Effector memory CD8-positive, alpha-beta T cell (primary cell): ENCODE measurements at regions not wholly inside any gene's neighbourhood (a gene's known extent, or its start where the extent isn't known, plus 50 kb on each side); places are given as distances from the start of the nearest gene placed in this dataset.
"Not testable (repeated sequence)": the region's sequence is repeated elsewhere in the genome, so short reads cannot be mapped to it uniquely, and the experiment has no call there.

Experiments
- ATAC-seq: fragments of 150-1000 bp; cut with Tn5 transposase; replicated peaks from 2 replicates; pipeline ENCODE4 v1.10.0; 2021; ENCODE audit warnings: mild to moderate bottlenecking, moderate library complexity
- DNase-seq, 3 experiments: peaks; one replicate each; pipeline ENCODE4 v3.0.0; 2021
- H3K27ac Mint-ChIP-seq, 2 donors: one replicate each; pipeline ENCODE4 v1.8.0; 2022; ENCODE audit warnings: mild to moderate bottlenecking in 2 of 2, mixed read lengths in 2 of 2, moderate library complexity in 2 of 2
- H3K27me3 Mint-ChIP-seq, 2 donors: one replicate each; pipeline ENCODE4 v1.8.0; 2022; ENCODE audit warnings: mixed read lengths in 2 of 2
- H3K36me3 Mint-ChIP-seq: one replicate; pipeline ENCODE4 v1.8.0; 2022; ENCODE audit warnings: mild to moderate bottlenecking, moderate library complexity, mixed read lengths; ENCODE audit not compliant: insufficient read depth
- H3K4me1 Mint-ChIP-seq, 2 donors: one replicate each; pipeline ENCODE4 v1.8.0; 2022; ENCODE audit warnings: low read depth in 2 of 2, mixed read lengths in 2 of 2
- H3K4me3 Mint-ChIP-seq, 2 donors: one replicate each; pipeline ENCODE4 v1.8.0; 2022; ENCODE audit warnings: mild to moderate bottlenecking in 2 of 2, mixed read lengths in 2 of 2, moderate library complexity in 2 of 2
- H3K9me3 Mint-ChIP-seq, 2 donors: one replicate each; pipeline ENCODE4 v1.8.0; 2022; ENCODE audit warnings: mixed read lengths in 2 of 2

DNA sequence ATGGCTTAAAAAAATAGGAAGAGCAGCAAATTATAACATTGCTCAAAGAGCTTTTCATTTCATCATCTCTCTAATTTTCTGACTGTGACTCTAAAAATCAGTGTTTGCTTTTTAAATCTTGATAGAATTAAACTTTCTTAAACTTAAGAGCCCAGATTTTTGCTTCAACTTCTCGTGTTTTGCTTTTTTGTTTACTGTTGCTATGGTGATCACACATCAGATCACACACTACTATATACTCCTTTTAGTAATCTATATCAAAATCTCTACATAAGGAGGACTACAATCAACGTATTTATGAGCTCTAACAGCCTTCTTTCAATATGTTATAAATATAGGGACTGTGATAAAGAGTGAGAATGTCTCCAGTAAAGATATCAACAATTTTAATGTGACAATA lies 537.3 kb downstream of the KCNT2 start:
- Mint-ChIP-seq H3K27ac (no peak overlapping the region), H3K9me3 (peaks cover 4 to 7% of the 10 kb centered on the region in 2 donors)

DNA sequence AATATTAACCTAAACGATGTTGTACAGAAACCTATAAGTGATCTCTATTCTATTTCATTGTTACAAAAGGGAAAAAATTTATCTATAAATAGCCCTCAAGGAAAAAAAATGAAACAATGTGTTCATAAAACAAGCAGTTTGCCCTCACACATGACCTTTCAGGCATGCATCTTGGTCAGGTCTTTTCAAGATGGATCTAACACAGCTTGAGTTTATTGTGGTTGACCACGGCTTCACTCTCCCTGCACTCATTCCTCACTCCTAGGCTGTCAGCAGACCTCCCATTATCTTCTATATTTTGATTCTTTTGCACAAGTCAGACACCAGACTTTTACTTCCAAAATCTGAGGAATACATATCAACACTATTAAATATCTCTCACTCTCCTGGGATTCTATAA lies 544.3 kb downstream of the KCNT2 start:
- no peaks in the 10 kb centered on the region for H3K27me3 Mint-ChIP-seq
- H3K9me3 Mint-ChIP-seq = peaks cover 12 to 15% of the 10 kb centered on the region in 2 donors
- H3K36me3 Mint-ChIP-seq = no peaks in the 10 kb centered on the region
- no peak for ATAC-seq
- no peak overlapping the region for H3K4me3 Mint-ChIP-seq
- no peak overlapping the region for H3K27ac Mint-ChIP-seq
- H3K4me1 Mint-ChIP-seq = no peaks in the 10 kb centered on the region
- no peak for DNase-seq

More for the DNA sequence above, 537.3 kb downstream of the KCNT2 start:
- H3K27me3 Mint-ChIP-seq = no peaks in the 10 kb centered on the region
- no peak overlapping the region for H3K4me3 Mint-ChIP-seq
- no peaks in the 10 kb centered on the region for H3K36me3 Mint-ChIP-seq
- no peak for DNase-seq
- no peaks in the 10 kb centered on the region for H3K4me1 Mint-ChIP-seq
- no peak for ATAC-seq

DNA sequence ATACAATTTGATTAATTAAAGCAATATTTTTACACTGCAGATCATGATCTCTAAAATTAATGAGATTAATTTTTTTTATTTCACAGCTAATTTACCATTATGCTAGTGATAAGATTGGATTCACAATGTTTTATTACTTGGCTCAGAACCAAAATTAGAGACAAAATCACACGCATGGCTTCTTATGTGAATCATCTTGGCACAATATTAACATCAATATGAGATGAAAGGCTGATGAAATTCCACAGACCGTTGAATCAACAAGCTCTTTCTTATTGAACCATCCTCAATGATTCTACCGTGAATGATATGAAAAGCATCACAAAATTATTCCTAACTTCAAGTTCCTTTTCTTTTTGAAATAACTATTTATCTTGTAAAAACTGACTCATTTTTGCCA lies 544.9 kb downstream of the KCNT2 start:
- Mint-ChIP-seq H3K27ac (no peak overlapping the region), H3K4me1 (no peaks in the 10 kb centered on the region), H3K4me3 (no peak overlapping the region), H3K27me3 (no peaks in the 10 kb centered on the region), H3K9me3 (peaks cover 12 to 15% of the 10 kb centered on the region in 2 donors), H3K36me3 (no peaks in the 10 kb centered on the region)
- no peak for DNase-seq
- ATAC-seq = no peak

DNA sequence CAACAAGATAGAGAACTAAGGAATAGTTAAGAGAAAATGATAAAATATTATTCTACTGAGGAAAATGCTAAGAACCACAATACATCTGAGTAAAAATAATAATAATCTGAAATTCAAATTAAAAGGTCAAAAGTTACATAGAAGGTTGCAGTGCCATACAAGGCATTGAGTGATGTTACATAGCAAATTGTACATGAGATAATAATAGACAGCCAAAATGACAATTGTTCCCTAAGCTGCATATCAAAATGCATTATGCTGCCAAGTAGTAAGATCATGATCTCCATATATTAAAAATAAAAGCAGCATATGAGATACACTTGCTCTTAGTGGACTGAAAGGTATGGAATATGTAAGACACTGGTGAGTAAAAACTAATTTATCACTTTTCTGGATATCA lies 547.7 kb downstream of the KCNT2 start:
- no peak overlapping the region for H3K27ac Mint-ChIP-seq
- H3K4me3 Mint-ChIP-seq = no peak overlapping the region
- H3K9me3 Mint-ChIP-seq = peaks cover 8 to 18% of the 10 kb centered on the region in 2 donors
- no peak for ATAC-seq
- DNase-seq = no peak
- no peaks in the 10 kb centered on the region for H3K27me3 Mint-ChIP-seq
- no peaks in the 10 kb centered on the region for H3K4me1 Mint-ChIP-seq
- H3K36me3 Mint-ChIP-seq = no peaks in the 10 kb centered on the region

DNA sequence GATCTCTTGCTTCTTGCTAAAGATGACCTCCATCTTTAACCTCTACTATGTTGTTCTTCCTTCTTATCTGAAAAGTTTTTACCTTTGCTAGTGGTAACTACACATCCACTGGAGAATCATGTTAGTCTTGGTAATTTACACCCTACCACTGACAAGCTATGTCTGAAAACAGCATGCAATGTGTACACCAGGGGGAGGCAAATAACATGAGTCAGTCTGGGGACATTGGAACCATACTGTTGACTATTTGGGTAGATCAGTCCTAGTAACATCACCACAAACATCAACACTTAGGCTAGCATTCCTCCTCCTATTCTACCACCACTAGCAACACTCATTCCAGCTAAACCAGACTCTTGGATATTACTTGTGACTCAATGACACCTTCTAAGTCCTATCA lies 549.0 kb downstream of the KCNT2 start:
- H3K27ac Mint-ChIP-seq = no peak overlapping the region
- H3K4me3 Mint-ChIP-seq = no peak overlapping the region
- no peaks in the 10 kb centered on the region for H3K4me1 Mint-ChIP-seq
- ATAC-seq (no peak), DNase-seq (no peak)
- H3K36me3 Mint-ChIP-seq = no peaks in the 10 kb centered on the region
- H3K27me3 Mint-ChIP-seq = no peaks in the 10 kb centered on the region
- peaks cover 8 to 15% of the 10 kb centered on the region in 2 donors for H3K9me3 Mint-ChIP-seq

DNA sequence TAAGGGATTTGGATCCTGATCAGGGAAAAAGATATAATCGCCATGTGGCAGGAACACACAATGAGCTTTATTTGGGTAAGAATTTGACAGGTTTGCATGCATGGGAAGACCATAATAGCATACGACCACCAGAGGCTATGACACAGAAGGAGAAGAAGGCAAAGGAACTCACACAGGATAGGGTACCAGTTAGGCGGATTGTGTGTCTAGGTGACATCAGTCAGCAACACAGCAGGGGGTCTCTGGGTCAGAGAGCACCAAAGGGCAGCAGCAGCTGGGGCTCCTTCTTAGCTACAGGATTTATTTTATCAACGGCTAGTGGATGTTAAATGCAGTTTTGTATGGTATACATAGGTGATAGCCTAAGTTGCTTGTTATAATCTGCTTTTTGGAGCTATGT lies 551.3 kb downstream of the KCNT2 start:
- DNase-seq (no peak), ATAC-seq (no peak)
- H3K27ac Mint-ChIP-seq = no peak overlapping the region
- no peaks in the 10 kb centered on the region for H3K27me3 Mint-ChIP-seq
- H3K9me3 Mint-ChIP-seq = peaks cover 8 to 13% of the 10 kb centered on the region in 2 donors
- no peaks in the 10 kb centered on the region for H3K4me1 Mint-ChIP-seq
- no peak overlapping the region for H3K4me3 Mint-ChIP-seq
- H3K36me3 Mint-ChIP-seq = no peaks in the 10 kb centered on the region

DNA sequence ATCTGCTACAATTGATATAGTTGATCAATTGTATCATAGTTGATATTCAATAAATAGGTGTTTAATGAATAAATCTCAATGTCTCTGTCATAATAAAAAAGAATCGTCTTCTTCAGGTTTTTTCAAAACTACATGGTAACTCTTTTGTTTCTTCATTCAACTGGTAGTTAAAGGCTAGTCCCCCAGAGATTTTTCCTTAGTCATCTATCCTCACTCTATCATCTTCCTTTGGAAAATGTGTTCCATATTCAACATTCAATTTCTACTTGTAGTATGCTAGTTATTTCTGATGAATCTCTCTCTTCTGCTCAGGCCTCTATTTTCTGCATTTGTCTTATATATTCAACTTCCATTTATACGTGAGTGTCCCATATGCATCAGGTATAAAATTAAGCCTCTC lies 558.8 kb downstream of the KCNT2 start:
- Mint-ChIP-seq H3K4me3 (no peak overlapping the region), H3K36me3 (no peaks in the 10 kb centered on the region), H3K27ac (no peak overlapping the region), H3K27me3 (no peaks in the 10 kb centered on the region), H3K9me3 (peaks cover 0 to 2% of the 10 kb centered on the region in 2 donors), H3K4me1 (no peaks in the 10 kb centered on the region)
- no peak for DNase-seq
- no peak for ATAC-seq

DNA sequence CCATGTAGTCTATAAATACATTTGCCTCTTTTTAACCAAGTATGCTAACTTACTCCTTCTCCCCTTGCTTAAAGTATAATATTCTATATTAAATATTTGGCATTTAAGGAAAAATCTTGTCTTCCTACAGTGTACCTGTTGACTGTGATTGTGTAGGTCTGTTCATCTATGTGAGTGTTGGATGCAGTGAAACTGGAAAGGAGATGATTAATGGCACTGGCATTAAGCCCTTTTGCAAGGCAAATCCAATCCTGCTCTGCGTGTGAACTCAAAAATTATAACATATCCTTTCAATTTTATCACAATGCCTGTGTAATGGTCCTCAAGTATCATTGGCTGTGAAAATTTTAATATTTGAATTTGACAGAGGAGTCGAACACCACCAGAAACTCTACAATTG lies 565.0 kb downstream of the KCNT2 start:
- Mint-ChIP-seq H3K27me3 (no peaks in the 10 kb centered on the region), H3K27ac (no peak overlapping the region), H3K36me3 (no peaks in the 10 kb centered on the region), H3K9me3 (peaks cover 3 to 7% of the 10 kb centered on the region in 2 donors), H3K4me3 (no peak overlapping the region), H3K4me1 (no peaks in the 10 kb centered on the region)
- DNase-seq = no peak
- ATAC-seq = no peak

DNA sequence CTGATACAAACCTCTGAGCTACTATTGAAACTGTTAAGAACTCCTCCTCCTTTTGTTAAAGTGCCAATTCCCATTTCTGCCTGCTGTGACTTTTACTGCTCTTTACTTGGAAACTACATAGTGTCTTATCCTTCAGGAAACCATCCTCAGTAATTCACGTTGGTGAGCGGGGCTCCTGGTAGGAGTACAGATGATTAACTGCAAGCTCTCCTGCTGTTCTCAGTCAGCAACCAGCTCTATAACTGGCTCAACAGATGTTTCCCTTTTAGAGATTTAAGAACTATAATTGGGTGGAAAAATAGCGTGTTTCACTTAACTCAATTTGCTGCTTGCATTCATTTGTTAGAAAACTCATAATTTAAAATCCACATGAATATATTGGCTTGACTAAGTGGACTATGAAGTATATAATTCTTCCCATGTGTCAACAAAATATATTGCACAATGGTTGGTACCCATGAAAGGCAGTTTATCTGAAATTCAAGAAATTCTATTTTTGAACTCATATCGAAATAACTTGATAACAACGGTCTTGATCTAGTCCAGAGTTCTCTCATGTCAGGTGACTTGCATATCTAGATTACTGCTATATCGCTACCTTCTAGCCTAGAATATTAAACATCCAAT lies 574.0 kb downstream of the KCNT2 start:
- no peaks in the 10 kb centered on the region for H3K4me1 Mint-ChIP-seq
- H3K9me3 Mint-ChIP-seq = peaks cover 4 to 7% of the 10 kb centered on the region in 2 donors
- no peaks in the 10 kb centered on the region for H3K27me3 Mint-ChIP-seq
- DNase-seq (no peak), ATAC-seq (no peak)
- no peaks in the 10 kb centered on the region for H3K36me3 Mint-ChIP-seq
- no peak overlapping the region for H3K4me3 Mint-ChIP-seq
- no peak overlapping the region for H3K27ac Mint-ChIP-seq

DNA sequence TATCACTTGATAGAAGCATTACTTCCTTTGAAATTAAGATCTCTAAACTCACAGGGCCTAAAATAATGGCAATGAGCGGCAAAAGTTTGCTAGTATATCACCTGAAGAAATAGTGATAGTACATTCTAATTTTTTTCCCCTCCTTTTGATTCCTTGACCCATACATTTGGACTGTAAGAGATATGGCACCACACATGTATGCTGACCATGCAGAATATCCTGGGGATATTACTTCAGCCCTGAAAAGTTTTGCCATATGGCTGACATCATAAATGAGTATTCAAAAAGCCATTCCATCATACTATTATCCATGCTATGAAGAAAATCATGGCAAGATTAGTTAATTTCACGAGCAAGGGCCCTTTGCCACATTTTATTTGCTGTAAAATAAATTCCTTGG lies 576.9 kb downstream of the KCNT2 start:
- H3K27me3 Mint-ChIP-seq, DNase-seq, H3K27ac Mint-ChIP-seq, H3K4me1 Mint-ChIP-seq, H3K36me3 Mint-ChIP-seq, H3K9me3 Mint-ChIP-seq, H3K4me3 Mint-ChIP-seq, ATAC-seq: not testable (repeated sequence)

DNA sequence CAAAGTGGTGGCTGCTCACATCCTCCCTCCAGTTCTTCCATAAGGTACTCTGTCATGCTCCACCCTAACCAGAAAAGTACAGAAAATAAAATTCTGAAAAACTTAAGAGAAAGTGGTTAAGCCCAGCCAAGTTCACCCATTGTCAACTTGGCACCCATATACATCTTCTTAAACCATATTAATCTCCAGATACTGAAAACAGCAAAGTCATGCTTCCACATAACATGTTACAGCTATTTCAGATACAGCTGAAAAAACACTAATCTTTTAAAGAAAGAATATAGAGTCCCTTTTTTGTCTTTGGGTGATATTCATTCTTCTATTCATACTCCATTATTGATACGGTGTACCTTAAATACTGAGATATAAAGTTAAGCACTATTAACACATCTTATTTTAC lies 577.8 kb downstream of the KCNT2 start:
- DNase-seq (no peak), ATAC-seq (no peak)
- Mint-ChIP-seq H3K36me3 (no peaks in the 10 kb centered on the region), H3K4me3 (no peak overlapping the region), H3K9me3 (no peaks in the 10 kb centered on the region), H3K27ac (no peak overlapping the region), H3K27me3 (no peaks in the 10 kb centered on the region), H3K4me1 (no peaks in the 10 kb centered on the region)

DNA sequence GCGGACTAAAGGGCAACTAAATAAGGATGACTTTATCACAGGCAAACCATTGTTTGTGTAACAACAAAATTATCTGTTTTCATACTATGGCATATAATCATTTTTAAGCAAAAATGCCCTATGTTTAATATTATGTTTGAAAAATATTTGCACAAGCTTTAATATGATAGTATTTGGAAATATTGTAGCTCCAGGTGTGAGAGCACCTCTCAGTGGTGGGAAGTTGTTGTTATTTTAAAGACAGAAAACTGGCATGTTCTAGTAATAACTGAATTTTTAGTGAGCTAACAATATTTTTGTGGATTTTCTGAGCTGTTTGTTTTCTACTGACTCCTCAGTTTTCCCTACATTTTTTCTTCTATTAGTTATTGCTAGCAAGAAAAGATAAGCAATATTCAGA lies 578.8 kb downstream of the KCNT2 start:
- no peak overlapping the region for H3K27ac Mint-ChIP-seq
- no peaks in the 10 kb centered on the region for H3K9me3 Mint-ChIP-seq
- no peaks in the 10 kb centered on the region for H3K27me3 Mint-ChIP-seq
- H3K4me1 Mint-ChIP-seq = no peaks in the 10 kb centered on the region
- H3K4me3 Mint-ChIP-seq = no peak overlapping the region
- ATAC-seq (no peak), DNase-seq (no peak)
- H3K36me3 Mint-ChIP-seq = no peaks in the 10 kb centered on the region

DNA sequence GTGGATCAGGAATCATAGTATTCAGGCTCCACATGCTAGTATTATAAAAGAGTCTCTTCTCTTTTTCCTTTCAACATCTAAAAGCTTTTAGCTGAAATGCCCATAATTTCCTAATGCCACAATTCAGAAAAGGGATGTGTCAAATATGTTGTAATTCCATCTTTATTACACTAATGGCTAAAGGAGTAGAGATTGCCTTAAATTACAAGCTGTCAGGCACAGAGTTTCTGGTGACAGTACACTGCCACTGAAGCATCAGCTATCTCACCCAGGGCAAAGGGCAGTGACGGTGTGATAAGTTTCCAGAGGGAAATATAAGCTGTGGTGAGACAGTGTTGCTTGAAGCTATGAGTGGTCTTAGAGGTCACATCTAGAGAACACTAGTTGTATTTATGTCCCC lies 581.1 kb downstream of the KCNT2 start:
- no peak overlapping the region for H3K27ac Mint-ChIP-seq

DNA sequence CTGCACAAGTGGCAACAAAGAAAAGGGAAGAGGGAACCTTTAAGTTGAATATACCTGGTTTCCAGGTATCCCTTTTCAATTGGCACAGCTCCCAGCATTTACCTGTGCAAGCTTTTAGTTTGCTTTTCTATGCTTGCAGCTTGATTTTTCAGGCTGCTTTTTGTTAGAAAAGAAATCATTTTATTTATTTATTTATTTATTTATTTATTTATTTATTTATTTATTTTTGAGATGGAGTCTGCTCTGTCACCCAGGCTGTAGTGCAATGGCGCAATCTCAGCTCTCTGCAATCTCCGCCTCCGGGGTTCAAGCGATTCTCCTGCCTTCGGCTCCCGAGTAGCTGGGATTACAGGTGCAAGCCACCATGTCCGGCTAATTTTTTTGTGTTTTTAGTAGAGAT lies 587.1 kb downstream of the KCNT2 start:
- H3K27me3 Mint-ChIP-seq, H3K9me3 Mint-ChIP-seq, H3K27ac Mint-ChIP-seq, DNase-seq, H3K4me1 Mint-ChIP-seq, ATAC-seq, H3K4me3 Mint-ChIP-seq, H3K36me3 Mint-ChIP-seq: not testable (repeated sequence)

More for the DNA sequence above, 581.1 kb downstream of the KCNT2 start:
- no peak for ATAC-seq
- DNase-seq = no peak
- Mint-ChIP-seq H3K4me3 (no peak overlapping the region), H3K36me3 (no peaks in the 10 kb centered on the region), H3K27me3 (no peaks in the 10 kb centered on the region), H3K4me1 (no peaks in the 10 kb centered on the region), H3K9me3 (no peaks in the 10 kb centered on the region)

DNA sequence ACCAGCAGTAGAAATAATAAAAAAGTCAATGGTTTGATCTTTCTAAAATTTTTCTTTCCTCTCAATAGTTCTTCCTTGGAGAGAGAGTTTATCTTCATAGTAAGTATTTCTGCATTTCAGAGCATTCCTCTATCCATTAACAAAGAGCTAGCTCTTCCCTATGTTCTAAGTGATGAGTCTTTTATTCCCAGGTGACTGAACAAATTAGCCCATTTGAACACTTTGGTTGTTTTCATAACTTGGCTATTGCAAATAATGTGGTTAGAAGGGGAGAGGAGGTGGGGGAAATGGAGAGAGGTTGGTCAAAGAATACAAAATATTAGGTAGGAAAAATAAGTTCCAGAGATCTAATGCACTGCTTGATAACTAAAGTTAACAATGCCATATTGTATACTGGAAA lies 598.9 kb downstream of the KCNT2 start:
- Mint-ChIP-seq H3K4me1 (no peaks in the 10 kb centered on the region), H3K9me3 (peaks cover 0 to 5% of the 10 kb centered on the region in 2 donors), H3K27me3 (no peaks in the 10 kb centered on the region), H3K4me3 (no peak overlapping the region), H3K36me3 (no peaks in the 10 kb centered on the region), H3K27ac (no peak overlapping the region)
- ATAC-seq (no peak), DNase-seq (no peak)
